Mucosa of gallbladder (tissue), 1 donor: ENCODE measurements at regions not wholly inside any gene's neighbourhood (a gene's known extent, or its start where the extent isn't known, plus 50 kb on each side); places are given as distances from the start of the nearest gene placed in this dataset.
"Not testable (repeated sequence)": the region's sequence is repeated elsewhere in the genome, so short reads cannot be mapped to it uniquely, and the experiment has no call there.

Experiments
- DNase-seq: peaks from one replicate; pipeline ENCODE4 v3.0.0-alpha.2; 2020; ENCODE audit warnings: low spot score
- donor health status: DM: no; HTN: no; CAD: no.

- no peak for DNase-seq
Measured at GRCh38 chr2:12451726-12452125, 265.0 kb upstream of the TRIB2 start.

- no peak for DNase-seq
Measured at GRCh38 chr2:12452185-12452584, 264.6 kb upstream of the TRIB2 start.

GRCh38 chr2:12453731-12454130 is 263.0 kb upstream of the TRIB2 start:
- DNase-seq, result no peak

GRCh38 chr2:12455661-12456060 is 261.1 kb upstream of the TRIB2 start:
- DNase-seq, result no peak

- DNase-seq, result peak; percentile 91
Measured at GRCh38 chr2:12456293-12457106, 260.2 kb upstream of the TRIB2 start.

GRCh38 chr2:12457831-12458230 is 258.9 kb upstream of the TRIB2 start:
- no peak for DNase-seq

GRCh38 chr2:12463189-12463588 is 253.5 kb upstream of the TRIB2 start:
- DNase-seq, result no peak

- DNase-seq, result no peak
Measured at GRCh38 chr2:12465631-12466135, 251.1 kb upstream of the TRIB2 start.

- no peak for DNase-seq
Measured at GRCh38 chr2:12467303-12467702, 249.4 kb upstream of the TRIB2 start.

- no peak for DNase-seq
Measured at GRCh38 chr2:12469141-12469561, 247.6 kb upstream of the TRIB2 start.

GRCh38 chr2:12472265-12472664 is 244.5 kb upstream of the TRIB2 start:
- not testable (repeated sequence) for DNase-seq

- DNase-seq, result no peak
Measured at GRCh38 chr2:12478151-12479064, 238.3 kb upstream of the TRIB2 start.

GRCh38 chr2:12479065-12479601 is 237.6 kb upstream of the TRIB2 start:
- DNase-seq, result no peak

GRCh38 chr2:12484536-12485115 is 232.1 kb upstream of the TRIB2 start:
- no peak for DNase-seq

- no peak for DNase-seq
Measured at GRCh38 chr2:12486205-12487118, 230.3 kb upstream of the TRIB2 start.

- no peak for DNase-seq
Measured at GRCh38 chr2:12487253-12488004, 229.3 kb upstream of the TRIB2 start.

- DNase-seq, result no peak
Measured at GRCh38 chr2:12488352-12489318, 228.1 kb upstream of the TRIB2 start.

GRCh38 chr2:12490641-12491040 is 226.1 kb upstream of the TRIB2 start:
- DNase-seq, result no peak

GRCh38 chr2:12492360-12492759 is 224.4 kb upstream of the TRIB2 start:
- DNase-seq, result not testable (repeated sequence)
